ENCODE measurements at regions not wholly inside any gene's neighbourhood (a gene's known extent, or its start where the extent isn't known, plus 50 kb on each side); places are given as distances from the start of the nearest gene placed in this dataset.

GRCh38 chr1:191099696-191100095 lies 622.0 kb upstream of the BRINP3 start:
- no peak for TF ChIP-seq CTCF (IDR thresholded peaks at IDR 0.05; ENCODE audit: insufficient read depth, low read depth, low read length)
- TF ChIP-seq EZH2 (IDR thresholded peaks at IDR 0.05; ENCODE audit: insufficient read depth, low read length) = no peak
